GM10266 (cell line): ENCODE measurements at regions not wholly inside any gene's neighbourhood (a gene's known extent, or its start where the extent isn't known, plus 50 kb on each side); places are given as distances from the start of the nearest gene placed in this dataset.

Experiments used
- DNase-seq: peaks from one replicate; pipeline ENCODE4 v3.0.0; 2012; ENCODE audit errors: extremely low spot score
- TF ChIP-seq, protein P1 (sequence below): IDR thresholded peaks from 2 replicates; pipeline ENCODE4 v1.5.1; 2012; ENCODE audit warnings: mild to moderate bottlenecking, low read depth; ENCODE audit not compliant: control insufficient read depth, insufficient read depth; ENCODE audit errors: missing control alignments

DNA sequence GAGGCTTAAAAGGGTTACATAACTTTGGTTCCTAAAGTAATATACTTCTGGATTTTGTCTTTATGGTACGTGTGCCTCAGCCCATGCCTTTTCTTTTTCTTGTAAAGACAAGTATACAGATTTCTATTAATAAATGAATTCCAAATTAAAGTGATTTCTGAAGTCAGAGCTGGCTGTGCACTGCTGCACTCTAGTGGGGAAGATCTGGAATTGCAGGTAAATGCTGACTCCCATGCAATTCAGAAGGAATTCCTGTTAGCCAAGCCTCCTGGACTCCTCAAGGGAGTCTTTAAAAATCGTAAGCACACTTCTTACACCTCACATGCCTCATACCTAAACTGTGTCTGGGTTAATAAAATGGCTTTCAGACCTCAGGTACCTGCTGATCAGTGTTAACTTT is 118.4 kb upstream of the SLC7A1 start:
- TF ChIP-seq, protein P1, sequence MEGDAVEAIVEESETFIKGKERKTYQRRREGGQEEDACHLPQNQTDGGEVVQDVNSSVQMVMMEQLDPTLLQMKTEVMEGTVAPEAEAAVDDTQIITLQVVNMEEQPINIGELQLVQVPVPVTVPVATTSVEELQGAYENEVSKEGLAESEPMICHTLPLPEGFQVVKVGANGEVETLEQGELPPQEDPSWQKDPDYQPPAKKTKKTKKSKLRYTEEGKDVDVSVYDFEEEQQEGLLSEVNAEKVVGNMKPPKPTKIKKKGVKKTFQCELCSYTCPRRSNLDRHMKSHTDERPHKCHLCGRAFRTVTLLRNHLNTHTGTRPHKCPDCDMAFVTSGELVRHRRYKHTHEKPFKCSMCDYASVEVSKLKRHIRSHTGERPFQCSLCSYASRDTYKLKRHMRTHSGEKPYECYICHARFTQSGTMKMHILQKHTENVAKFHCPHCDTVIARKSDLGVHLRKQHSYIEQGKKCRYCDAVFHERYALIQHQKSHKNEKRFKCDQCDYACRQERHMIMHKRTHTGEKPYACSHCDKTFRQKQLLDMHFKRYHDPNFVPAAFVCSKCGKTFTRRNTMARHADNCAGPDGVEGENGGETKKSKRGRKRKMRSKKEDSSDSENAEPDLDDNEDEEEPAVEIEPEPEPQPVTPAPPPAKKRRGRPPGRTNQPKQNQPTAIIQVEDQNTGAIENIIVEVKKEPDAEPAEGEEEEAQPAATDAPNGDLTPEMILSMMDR = peak; percentile 31

DNA sequence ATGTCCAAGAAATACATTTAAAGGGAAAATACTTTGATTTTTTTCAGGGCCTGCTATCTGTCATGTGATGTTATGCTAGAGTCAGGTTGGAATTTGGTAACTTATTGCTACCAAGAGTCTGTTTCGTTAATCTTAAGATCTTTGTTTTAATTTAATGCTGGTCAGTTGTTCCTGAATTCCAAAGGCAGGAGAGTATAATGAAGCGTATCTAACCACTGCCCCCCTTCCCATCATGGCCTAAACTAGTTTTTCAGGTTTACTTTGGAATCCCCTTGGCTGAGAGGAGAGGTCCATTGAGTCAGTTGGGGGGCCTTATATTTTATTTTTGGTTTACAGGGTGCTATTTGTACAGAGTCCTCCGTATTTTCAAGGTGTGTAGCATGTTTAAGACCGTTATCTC is 116.3 kb upstream of the SLC7A1 start:
- TF ChIP-seq, protein P1 = no peak
- no peak for DNase-seq

More for the DNA sequence above, 118.4 kb upstream of the SLC7A1 start:
- no peak for DNase-seq

DNA sequence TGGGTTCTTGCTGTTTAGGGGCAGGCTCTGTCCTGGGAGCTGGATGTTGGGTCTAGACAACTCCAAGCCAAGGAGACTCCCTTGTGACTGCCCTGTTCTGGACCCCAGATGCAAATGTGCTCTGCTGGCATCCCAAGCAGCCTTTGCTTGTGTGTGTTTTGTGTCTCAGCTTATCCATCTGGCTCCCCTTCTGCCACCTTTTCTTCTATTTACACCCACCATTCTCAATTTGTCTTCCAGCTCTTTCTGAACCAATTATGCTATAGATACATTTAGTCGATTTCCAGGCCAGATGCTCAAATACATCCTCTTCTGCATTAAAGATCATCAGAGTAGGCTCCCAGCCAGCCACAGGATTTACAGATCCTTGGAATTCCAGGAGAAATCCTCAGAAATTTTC is 115.0 kb upstream of the SLC7A1 start:
- TF ChIP-seq, protein P1 = no peak
- DNase-seq = no peak

DNA sequence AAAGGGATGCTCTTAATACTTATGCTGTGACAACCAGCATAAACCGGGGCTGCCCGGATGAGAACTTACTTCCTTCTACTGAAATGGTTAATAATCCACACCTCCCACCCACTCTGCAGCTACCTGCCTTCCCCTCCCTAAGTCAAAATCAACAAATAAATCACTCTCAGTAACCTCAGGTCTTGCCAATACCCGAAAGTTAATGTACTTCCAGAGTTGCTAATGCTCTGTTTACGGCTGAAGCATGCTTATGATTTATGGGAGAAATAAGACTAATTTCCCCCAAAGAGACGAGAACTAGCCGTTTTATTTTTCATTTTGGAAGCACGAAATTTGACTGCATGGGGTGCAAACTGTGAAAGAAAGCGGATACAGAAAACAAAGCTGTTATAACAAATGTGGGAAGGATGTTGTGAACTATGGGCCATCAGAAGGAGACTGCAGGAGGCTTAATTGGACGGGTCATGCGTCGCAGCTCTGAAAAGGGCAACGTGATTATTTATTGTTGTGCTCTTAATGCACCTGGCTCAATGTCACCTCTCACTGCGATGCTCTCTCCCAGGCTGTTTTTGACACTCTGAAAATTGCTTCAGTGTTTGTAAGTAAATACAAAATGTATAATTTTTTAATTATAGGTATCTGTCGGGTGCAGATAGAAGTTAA is 114.0 kb upstream of the SLC7A1 start:
- DNase-seq = no peak

DNA sequence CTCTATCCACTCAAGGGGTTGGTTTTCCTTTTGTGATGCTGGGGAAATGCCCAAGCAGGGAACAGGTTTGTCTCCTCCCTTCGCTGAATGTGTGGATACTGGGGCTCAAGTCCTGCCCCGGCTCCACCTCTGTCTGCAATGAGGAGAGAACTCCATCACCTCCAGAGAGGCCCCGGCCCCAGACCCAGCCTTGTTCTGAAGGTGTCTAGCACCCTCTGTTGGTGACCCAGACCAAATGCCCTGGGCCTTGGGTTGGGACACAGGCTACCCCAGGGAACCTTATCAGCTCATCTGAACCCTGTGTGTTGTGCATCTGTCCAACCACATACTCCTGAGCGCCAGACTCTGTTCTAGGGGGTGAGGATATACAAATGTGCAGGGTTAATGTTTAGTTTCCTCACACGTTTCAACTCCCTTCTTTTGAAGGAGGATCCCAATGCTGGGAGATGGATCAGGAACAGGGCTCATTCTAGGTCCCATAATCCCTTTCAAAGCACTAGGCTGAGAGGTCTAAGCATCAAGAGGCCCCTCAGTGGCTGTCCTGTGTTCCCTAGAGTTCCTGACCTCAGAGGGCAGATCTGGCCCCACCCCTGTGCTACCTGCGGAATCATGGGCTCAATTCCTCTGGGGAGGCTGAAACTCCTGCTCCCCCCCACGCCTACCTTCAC is 112.5 kb upstream of the SLC7A1 start:
- TF ChIP-seq, protein P1 = peak; percentile 63
- DNase-seq = peak; percentile 61

More for the DNA sequence above, 114.0 kb upstream of the SLC7A1 start:
- TF ChIP-seq, protein P1 = no peak

DNA sequence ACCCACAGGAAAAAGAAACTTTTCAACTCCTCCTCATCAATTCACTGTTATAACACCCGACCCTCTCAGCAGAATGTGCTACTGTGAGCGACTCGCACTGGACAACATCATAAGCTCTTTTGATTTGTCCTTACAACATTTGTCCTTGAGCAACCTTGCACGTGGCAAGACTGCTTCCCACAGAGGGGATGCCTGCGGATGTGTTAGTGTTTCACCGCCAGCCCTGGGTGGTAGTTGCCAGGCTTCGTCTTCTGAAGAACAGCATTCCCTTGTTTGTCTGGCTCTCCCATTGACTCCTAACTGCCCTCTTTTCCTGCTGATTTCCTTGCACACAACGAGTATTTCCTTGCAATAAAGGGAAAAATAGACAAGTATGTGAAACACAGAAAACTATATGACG is 111.4 kb upstream of the SLC7A1 start:
- TF ChIP-seq, protein P1 = no peak
- no peak for DNase-seq

DNA sequence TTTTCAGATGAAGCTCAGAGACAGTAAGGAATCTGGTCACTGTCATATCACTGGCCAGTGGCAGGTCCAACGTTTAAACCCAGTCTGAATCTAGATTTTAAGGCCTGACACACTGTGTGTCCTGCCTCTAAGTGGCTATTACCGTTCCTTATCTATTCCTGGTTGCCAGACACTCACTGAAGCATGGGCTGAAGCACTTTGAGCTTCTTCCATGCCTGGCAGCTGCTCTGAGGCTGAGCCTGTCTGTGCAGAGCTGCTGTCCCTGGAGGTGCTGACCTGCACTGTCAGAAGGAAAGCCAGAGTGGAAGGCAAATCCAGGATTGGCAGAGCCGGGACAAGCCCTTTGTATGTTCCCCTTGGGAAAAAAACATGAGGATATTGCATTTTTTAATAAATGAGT is 109.2 kb upstream of the SLC7A1 start:
- TF ChIP-seq, protein P1 = no peak
- no peak for DNase-seq
